ENCODE measurements at regions not wholly inside any gene's neighbourhood (a gene's known extent, or its start where the extent isn't known, plus 50 kb on each side); places are given as distances from the start of the nearest gene placed in this dataset.
"Not testable (repeated sequence)": the region's sequence is repeated elsewhere in the genome, so short reads cannot be mapped to it uniquely, and the experiment has no call there.

- DNase-seq (ENCODE audit: low read depth in 2 of 3, low spot score in 1 of 3), result no peak
Observed at GRCh38 chr4:1561286-1561990, 122.7 kb downstream of the FAM53A start.

- no peak for DNase-seq (ENCODE audit: low read depth in 2 of 3, low spot score in 1 of 3)
Observed at GRCh38 chr4:1559896-1560650, 124.0 kb downstream of the FAM53A start.

GRCh38 chr4:1558205-1558604 is 125.9 kb downstream of the FAM53A start:
- DNase-seq (ENCODE audit: low read depth in 2 of 3, low spot score in 1 of 3), result no peak

GRCh38 chr4:1557221-1557597 is 126.9 kb downstream of the FAM53A start:
- DNase-seq (ENCODE audit: low read depth in 2 of 3, low spot score in 1 of 3), result no peak

GRCh38 chr4:1556541-1557220 is 127.4 kb downstream of the FAM53A start:
- no peak for DNase-seq (ENCODE audit: low read depth in 2 of 3, low spot score in 1 of 3)

- no peak for DNase-seq (ENCODE audit: low read depth in 2 of 3, low spot score in 1 of 3)
Observed at GRCh38 chr4:1554876-1555265, 129.2 kb downstream of the FAM53A start.

- DNase-seq (ENCODE audit: low read depth in 2 of 3, low spot score in 1 of 3), result no peak
Observed at GRCh38 chr4:1554246-1554875, 129.8 kb downstream of the FAM53A start.

GRCh38 chr4:1553365-1553764 is 130.7 kb downstream of the FAM53A start:
- no peak for DNase-seq (ENCODE audit: low read depth in 2 of 3, low spot score in 1 of 3)

GRCh38 chr4:1552451-1552850 is 131.7 kb downstream of the FAM53A start:
- no peak for DNase-seq (ENCODE audit: low read depth in 2 of 3, low spot score in 1 of 3)

GRCh38 chr4:1551211-1551610 is 132.9 kb downstream of the FAM53A start:
- DNase-seq (ENCODE audit: low read depth in 2 of 3, low spot score in 1 of 3), result no peak

GRCh38 chr4:1550122-1551070 is 133.7 kb downstream of the FAM53A start:
- no peak for DNase-seq (ENCODE audit: low read depth in 2 of 3, low spot score in 1 of 3)

GRCh38 chr4:1549638-1550035 is 134.5 kb downstream of the FAM53A start:
- DNase-seq (ENCODE audit: low read depth in 2 of 3, low spot score in 1 of 3), result no peak

- peak; percentile 24 to 56 (median 42) for DNase-seq (ENCODE audit: low read depth in 2 of 3, low spot score in 1 of 3)
Observed at GRCh38 chr4:1548827-1549637, 135.1 kb downstream of the FAM53A start.

- no peak for DNase-seq (ENCODE audit: low read depth in 2 of 3, low spot score in 1 of 3)
Observed at GRCh38 chr4:1547856-1548826, 136.0 kb downstream of the FAM53A start.

GRCh38 chr4:1547131-1547855 is 136.8 kb downstream of the FAM53A start:
- no peak for DNase-seq (ENCODE audit: low read depth in 2 of 3, low spot score in 1 of 3)

GRCh38 chr4:1544861-1545281 is 138.6 kb upstream of the NKX1-1 start:
- no peak for DNase-seq (ENCODE audit: low read depth in 2 of 3, low spot score in 1 of 3)

GRCh38 chr4:1544435-1544834 is 138.2 kb upstream of the NKX1-1 start:
- DNase-seq (ENCODE audit: low read depth in 2 of 3, low spot score in 1 of 3), result not testable (repeated sequence)

GRCh38 chr4:1543976-1544375 is 137.7 kb upstream of the NKX1-1 start:
- DNase-seq (ENCODE audit: low read depth in 2 of 3, low spot score in 1 of 3), result no peak

All from stimulated activated CD4-positive, alpha-beta T cell treated with anti-CD3 and anti-CD28 coated beads, Interleukin-12 subunit alpha, Interleukin-12 subunit beta, amount 100 ng/mL, for 48 hours (primary cell).